ENCODE measurements at regions not wholly inside any gene's neighbourhood (a gene's known extent, or its start where the extent isn't known, plus 50 kb on each side); places are given as distances from the start of the nearest gene placed in this dataset.
"Not testable (repeated sequence)": the region's sequence is repeated elsewhere in the genome, so short reads cannot be mapped to it uniquely, and the experiment has no call there.

DNA sequence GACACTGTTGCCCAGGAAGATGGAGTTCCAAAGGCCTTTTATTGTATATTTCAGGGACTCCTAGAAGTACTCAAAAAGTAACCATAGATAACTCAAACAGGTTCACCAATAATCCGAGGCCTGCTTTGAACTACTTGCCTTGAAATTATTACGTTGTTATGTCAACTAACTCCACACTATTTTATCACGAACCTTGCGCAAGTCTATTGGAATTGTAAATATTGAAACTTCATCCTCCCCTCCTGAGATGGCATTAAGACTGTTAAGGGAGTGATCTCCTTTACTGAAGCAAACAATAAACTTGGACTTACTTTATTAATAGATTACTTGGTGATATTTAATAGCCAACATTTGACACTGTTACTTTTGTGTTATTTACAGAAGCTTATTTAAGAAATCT is 199.6 kb upstream of the GADL1 start:
- DNase-seq (ENCODE audit: extremely low read depth in 1 of 2, low read depth in 1 of 2): no peak

DNA sequence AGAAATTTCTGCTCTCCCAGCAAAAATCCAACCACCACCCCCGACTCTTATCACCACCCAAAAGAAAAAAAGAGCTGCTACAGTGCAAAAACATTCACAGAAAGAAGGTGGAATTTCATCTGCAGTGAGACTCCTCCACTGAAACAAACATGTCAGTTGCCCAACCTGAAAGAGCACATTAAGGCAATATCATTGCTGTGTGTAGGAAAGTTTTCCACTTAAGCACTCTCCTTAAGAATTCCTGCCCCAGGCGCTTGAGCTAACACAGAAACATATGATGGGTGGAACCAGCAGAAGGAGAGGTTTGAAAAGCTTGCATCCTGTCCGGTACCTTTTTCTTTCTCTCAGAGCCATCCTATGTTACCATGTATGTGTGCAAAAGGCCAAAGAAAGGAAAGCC is 200.8 kb upstream of the GADL1 start:
- DNase-seq (ENCODE audit: extremely low read depth in 1 of 2, low read depth in 1 of 2): no peak

DNA sequence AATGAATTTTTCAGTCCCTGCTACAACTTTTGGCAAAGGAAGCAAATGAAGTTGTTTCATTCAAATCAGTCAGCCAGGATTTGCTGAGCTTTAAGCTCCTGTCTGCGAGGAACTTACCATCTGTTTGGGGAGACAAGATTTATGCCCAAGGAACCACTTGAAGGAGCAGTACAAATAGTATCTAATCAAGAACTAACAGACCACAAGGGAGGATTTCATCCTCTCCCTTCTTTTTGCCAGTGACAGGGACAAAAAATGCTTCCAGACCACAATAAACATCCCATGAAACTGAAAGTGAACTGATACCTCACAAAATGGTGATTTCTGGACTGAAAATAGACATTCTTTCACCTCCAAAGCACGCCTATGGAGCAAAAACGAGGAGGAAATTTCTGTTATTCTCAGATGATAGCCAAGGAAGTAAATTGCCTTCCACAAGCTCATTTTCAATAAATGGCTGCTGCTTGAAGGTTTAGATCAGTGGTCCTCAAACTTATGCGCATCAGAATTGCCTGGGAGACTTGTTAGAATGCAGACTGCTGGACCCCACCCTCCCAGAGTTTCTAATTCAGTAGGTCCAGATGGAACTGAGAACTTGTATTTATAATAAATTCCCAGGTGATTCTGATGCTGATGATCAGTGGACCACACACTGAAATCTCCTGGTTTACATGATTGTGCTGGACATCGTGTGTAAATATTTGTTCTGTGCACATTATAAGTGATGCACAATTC is 202.4 kb upstream of the GADL1 start:
- no peak for DNase-seq (ENCODE audit: extremely low read depth in 1 of 2, low read depth in 1 of 2)

DNA sequence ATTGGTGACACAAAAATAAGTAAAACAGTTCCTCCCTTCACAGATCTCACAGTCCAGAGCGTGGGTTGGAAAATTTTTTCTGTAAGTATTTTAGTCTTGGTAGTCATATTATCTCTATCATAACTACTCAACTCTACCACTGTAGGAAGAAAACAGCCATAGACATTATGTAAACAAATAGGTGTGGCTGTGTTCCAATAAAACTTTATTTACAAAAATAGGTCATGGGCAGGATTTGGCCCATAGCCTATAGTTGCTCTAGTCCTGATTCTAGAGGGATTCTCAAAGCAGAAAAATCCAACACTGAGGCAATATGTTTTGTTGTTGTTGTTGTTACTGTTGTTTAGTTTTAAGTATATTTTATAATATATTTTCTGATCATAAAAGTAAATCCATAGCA is 206.1 kb upstream of the GADL1 start:
- no peak for DNase-seq (ENCODE audit: extremely low read depth in 1 of 2, low read depth in 1 of 2)

DNA sequence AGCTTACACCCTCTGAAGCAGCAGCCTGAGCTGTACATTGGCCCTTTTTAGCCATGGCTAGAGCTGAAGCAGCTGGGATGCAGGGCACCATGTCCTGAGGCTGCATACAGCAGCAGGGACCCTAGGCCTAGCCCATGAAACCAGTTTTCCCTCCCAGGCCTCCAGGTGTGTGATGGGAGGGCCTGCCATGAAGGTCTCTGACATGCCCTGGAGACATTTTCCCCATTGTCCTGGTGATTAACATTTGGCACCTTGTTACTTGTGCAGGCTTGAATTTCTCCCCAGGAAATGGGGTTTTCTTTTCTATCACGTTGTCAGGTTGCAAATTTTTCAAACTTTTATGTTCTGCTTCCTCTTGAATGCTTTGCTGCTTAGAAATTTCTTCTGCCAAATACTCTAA is 206.8 kb upstream of the GADL1 start:
- DNase-seq (ENCODE audit: extremely low read depth in 1 of 2, low read depth in 1 of 2): not testable (repeated sequence)

DNA sequence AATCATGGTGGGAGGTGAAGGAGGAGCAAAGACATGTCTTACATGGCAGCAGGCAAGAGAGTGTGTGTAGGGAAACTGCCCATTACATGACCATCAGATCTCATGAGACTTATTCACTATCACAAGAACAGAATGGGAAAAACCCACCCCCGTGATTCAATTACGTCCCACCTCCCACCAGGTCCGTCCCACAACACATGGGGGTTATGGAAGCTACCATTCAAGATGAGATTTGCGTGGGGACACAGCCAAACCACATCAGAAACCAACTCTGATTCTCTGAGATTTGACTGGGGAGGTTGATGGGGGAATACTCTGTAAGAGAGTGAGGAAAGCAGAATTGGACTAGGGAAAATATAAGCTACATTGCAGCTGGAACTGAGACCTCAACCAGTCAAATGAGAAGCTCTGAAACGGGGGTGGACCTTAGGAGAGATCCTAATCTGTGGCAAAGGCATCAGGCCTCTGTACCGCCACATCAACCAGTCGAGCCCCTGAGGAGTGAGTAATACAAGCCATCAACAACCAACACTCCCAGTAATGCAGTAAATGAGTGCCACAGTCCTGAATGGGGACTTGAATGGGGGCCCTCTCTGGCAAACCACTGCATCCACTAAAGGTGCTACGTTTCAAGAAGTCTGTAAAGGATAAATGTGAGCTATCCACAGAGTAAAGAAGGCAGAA is 207.9 kb upstream of the GADL1 start:
- DNase-seq (ENCODE audit: extremely low read depth in 1 of 2, low read depth in 1 of 2): no peak

DNA sequence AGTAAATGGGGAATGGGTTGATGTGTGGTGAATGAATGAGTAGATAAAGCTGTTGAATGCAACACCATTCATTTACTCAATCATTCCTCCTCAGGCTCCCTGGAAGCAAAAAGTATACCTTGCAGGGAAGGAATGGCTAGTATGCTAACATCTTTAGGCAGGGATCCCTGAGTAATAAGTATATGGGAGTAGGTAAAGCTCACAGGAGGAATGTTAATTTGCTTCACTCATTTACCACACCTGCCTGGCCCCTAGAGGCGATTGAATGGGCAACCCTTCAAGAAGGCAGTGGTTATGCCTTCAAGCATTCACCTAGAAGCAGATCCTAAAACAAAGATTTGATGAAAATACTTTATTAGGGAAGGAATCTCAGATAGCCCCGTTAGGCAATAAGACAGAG is 208.7 kb upstream of the GADL1 start:
- no peak for DNase-seq (ENCODE audit: extremely low read depth in 1 of 2, low read depth in 1 of 2)

DNA sequence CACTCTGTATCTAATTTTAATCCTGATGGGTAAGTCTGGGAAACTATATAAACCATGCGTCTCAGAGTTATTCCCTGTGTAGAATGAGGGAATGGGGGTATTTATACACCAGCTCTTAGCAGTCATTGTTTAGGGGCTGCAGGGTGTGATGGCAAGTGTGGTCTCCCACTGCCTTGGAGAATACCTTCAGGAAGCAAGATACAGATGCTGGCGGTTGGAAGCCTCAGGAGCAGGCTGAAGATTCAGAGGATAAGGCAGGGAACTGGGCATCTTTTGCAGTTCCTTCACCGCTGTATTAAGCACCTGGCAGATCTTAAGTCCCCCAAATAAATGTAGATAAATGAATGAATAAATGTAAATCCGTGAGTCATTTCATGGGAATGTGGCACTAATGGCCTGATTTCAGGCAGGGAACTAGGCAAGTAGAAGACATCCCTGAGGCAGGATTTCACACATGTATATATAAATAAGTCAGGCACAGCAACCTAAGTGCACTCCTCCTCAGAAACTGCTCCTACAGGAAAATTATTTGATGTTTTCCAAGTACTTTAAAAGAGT is 209.2 kb upstream of the GADL1 start:
- no peak for DNase-seq (ENCODE audit: extremely low read depth in 1 of 2, low read depth in 1 of 2)

DNA sequence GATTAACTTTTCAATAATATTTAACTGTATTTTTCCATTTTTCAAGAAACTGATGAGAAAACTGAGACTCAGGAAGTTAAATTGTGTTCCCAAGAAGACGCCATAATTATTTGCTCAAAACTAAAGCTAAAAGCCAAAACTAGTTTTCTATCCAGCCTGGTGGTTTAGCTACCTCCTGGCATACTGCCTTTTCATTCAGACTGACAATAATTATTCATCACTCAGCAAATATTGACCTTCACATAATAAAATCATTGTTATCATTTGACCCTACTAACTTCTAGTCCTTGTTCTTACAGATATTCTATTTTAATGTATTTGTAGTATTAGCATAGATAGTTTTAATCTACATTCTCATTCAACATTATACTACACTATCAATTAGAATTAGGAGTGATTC is 210.6 kb upstream of the GADL1 start:
- no peak for DNase-seq (ENCODE audit: extremely low read depth in 1 of 2, low read depth in 1 of 2)

DNA sequence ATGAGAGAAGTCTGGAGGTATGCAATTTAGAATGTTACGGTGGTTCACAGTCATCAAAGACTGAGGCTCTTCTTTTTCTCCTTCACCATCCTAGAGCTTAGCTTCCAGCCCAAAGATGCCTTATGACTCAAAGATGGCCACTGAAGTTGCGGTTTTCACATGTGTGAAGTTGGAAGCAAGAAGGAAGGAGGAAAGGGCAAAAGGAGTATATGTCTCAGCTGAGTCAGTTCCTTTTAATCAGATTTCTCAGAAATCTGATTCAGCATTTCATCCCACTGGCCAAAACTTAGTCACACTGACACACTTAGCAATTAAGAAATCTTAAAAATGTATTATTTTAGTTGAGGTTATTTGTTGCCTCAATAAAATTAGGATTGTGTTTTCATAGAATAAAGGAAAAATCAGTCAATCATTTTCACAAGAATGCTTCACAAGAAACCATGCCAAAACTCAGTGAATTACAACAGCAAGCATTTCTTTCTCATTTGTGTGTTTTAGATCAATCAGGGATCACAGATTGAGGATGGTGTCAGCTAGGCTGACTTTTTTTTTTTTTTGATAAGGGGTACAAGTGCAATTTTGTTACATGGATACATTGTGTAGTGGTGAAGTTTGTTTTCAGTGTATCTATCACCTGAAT is 211.1 kb upstream of the GADL1 start:
- no peak for DNase-seq (ENCODE audit: extremely low read depth in 1 of 2, low read depth in 1 of 2)

DNA sequence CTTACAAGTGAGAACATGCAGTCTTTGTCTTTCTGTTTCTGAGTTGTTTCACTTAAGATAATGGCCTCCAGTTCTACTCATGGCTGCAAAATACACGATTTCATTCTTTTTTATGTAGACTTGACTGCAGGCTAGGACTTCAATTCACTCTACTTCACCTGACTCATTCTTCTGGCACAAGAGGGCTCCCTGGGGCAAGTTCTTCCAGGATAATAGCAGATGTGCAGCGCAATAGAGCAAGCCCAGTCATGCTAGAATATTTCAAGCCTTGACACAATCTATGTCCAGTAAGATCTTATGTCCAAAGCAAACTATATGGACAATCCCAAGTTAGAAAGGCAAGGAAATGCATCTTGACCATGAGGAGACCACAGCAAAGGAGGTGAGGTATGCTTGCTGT is 211.7 kb upstream of the GADL1 start:
- DNase-seq (ENCODE audit: extremely low read depth in 1 of 2, low read depth in 1 of 2): no peak

DNA sequence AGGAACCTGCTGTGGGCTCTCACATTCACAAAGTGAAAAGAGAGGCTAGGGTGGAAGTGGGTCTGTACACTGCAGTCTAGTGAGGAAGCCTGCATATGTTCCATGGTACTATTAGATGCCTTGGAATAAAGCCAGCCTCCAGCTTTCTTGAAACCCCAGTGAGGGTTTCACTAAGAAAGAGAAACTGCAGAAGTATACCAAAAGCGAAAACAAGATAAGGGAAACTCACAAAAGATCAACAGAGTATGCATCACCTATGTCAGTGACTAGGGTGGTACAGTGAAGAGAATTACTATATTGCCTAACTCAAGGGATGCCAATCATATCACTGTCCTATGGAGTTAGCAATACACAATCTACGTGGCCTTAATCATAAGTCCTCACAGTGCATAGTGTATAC is 212.5 kb upstream of the GADL1 start:
- no peak for DNase-seq (ENCODE audit: extremely low read depth in 1 of 2, low read depth in 1 of 2)

DNA sequence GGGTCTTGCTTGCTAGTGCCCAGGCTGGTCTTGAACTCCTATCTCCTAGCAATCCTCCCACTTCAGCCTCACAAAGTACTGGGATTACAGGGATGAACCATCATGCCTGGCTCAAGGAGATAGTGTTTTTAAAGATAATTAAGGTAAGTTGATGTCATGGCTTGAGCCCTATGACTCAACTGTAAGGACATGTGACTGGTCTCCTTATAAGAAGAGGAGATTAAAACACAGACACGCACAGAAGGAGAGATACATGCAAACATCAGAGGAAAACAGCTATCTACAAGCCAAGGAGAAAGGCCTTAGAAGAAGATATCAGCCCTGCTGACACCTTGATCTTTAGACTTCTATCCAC is 220.4 kb upstream of the GADL1 start:
- DNase-seq (ENCODE audit: extremely low read depth in 1 of 2, low read depth in 1 of 2): no peak

DNA sequence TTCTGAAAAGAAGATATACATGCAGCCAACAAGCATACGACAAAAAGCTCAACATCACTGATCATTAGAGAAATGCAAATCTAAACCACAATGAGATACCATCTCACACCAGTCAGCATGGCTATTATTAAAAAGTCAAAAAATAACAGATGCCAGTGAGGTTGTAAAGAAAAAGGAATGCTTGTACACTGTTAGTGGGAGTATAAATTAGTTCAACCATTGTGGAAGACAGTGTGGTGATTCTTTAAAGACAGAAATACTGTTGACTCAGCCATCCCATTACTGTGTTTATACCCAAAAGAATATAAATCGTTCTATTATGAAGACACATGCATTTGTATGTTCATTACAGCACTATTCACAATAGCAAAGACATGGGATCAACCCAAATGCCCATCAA is 221.1 kb upstream of the GADL1 start:
- DNase-seq (ENCODE audit: extremely low read depth in 1 of 2, low read depth in 1 of 2): not testable (repeated sequence)

DNA sequence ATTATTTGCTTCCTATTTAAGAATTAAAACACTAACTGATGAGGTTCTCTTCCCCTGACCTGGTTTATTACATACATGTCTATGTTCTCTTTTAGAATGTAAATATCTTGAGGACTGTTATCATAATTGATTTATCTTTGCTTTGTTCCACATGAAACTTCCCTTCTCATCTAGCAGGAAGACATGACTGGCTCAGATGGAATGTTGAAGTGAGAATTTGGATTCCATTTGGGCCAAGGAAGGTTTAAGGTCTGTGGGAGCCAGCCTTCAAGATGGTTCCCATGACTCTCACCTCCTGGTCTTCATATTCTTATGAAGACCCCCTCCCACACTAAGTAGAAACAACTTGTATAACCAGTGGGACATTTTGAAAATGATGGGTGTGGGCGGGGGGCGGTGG is 222.2 kb upstream of the GADL1 start:
- no peak for DNase-seq (ENCODE audit: extremely low read depth in 1 of 2, low read depth in 1 of 2)

DNA sequence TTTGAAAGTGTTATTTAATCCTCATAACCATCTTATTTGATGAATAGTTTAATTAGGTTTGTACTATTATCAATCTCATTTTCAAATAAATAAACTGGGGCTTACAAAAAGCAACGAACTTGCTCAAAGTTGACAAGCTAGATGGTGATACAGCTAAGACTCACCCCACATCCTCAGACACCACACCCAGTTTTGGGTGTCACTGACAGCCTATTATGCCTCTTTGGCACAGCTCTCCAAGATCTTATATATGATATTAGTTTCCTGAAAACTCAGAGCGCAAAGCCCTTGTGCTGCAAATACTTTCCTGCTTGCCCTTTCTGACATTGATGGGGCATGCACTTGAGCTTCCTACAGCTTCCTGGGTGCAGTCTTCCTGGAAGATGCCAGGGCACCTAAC is 223.4 kb upstream of the GADL1 start:
- no peak for DNase-seq (ENCODE audit: extremely low read depth in 1 of 2, low read depth in 1 of 2)

DNA sequence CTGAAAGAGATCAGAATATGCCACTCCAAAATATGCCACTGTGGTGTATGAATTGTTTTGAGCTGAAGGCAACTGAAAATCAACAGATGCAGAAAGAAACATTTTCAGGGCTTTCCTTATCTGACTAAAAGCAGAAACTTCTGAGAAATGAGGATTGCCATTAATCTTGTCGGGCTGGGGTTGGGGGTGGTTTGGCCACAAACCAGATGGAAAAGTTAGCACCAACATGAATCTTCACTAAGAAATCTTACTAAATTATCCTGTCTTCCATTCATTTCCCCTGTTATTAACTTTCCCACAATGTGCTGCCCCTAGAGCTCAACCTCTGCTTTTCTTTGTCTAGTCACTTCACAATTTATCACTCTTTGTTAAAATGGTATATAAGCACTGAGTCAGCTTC is 229.9 kb upstream of the GADL1 start:
- DNase-seq (ENCODE audit: extremely low read depth in 1 of 2, low read depth in 1 of 2): no peak

DNA sequence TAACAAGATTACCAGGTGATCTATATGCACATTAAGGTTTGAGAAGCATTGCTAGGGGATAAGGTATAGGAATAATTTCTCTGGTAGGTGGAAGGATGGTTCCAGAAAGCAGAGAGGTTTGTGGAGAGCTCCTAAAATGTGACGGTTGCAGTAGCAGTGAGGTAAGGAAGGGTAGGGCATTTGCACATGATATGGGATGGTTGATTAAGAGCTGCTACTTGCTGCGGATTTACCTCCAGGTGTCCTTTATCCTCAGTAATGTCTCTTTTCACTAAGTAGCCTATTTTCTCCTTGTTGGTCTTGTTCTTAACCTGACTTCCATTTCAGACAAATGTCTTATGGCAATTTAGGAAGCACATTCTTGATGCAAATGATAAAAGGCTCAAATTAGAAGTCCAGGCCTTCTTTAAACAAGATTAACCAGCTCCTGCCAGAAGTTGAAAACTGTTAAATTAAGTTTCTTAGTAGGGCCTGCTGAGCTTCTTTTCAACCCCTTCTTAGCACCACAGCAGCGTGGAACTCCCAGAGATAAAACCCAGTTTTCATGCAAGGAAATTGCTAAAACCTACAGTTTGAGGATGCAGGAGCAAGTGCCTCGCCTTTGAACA is 231.1 kb upstream of the GADL1 start:
- no peak for DNase-seq (ENCODE audit: extremely low read depth in 1 of 2, low read depth in 1 of 2)

DNA sequence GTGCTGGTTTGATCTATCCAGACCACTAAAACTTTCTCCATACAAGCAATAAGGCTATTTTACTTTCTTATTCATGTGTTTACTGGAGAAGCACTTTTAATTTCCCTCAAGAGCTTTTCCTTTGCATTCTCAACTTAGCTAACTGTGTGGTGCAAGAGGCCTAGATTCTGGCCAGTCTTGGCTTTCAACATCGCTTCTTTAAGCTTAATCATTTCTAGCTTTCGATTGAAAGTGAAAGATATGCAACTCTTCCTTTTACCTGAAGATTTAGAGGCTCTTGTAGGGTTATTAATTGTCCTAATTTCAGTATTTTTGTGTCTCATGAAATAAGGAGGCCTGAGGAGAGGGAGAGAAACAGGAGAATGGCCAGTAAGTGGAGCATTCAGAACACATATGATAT is 234.8 kb upstream of the GADL1 start:
- DNase-seq (ENCODE audit: extremely low read depth in 1 of 2, low read depth in 1 of 2): no peak

DNA sequence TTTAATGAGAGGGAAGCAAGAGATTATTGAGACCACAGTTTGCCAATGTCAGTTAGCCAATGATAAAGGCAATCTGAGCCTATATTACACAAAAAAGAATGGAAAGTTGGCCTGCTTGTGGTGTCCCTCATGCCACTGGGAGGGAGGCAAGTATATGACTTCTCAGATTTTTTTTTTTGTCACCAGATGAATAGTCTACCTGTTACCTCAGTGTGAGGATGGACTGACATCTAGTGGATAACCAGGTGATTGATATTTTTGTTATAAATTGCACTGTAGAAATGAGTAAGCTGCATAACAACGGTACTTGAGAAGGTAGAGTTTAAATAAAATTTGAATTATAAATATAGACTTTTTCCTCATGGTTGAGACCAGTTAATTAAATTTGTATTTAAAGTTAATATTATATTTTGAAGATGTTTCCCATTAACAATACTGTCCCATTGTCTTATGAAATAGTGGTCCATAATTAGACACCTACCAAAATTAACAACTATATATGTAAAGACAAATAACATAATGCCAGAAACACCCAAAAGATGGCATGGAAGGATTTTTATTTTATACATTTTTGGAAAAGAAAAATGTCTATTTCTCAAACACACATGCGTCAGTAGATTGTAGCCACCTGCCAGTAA is 237.8 kb upstream of the GADL1 start:
- DNase-seq (ENCODE audit: extremely low read depth in 1 of 2, low read depth in 1 of 2): no peak

DNA sequence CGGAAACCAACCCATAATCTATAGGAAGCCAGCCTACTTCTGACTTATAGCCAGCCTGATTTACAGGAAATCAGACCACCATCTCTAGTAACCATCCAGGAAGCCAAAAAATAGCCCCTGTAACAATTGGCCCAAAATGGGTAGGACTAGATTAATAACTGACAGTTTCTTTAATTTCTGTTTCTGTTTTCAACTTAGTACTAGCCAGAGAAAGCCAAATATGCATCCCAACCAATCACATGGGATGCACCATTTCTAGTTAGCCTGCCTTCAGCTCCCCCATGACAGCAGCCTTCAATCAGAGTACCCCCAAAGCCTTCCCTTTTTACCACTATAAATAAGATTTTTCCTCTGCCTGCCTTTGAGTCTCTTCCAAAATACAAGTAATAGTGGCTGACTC is 239.1 kb upstream of the GADL1 start:
- no peak for DNase-seq (ENCODE audit: extremely low read depth in 1 of 2, low read depth in 1 of 2)
